ENCODE measurements at regions not wholly inside any gene's neighbourhood (a gene's known extent, or its start where the extent isn't known, plus 50 kb on each side); places are given as distances from the start of the nearest gene placed in this dataset.

GRCh38 chr18:54532962-54533361 is 58.1 kb upstream of the DYNAP start:
- DNase-seq: no peak
